DND-41 (cell line): ENCODE measurements at regions not wholly inside any gene's neighbourhood (a gene's known extent, or its start where the extent isn't known, plus 50 kb on each side); places are given as distances from the start of the nearest gene placed in this dataset.

Experiments
- EZH2 ChIP-seq: IDR thresholded peaks from 3 replicates; pipeline ENCODE4 v1.6.1; 2012; ENCODE audit warnings: borderline replicate concordance, low read depth, mild to moderate bottlenecking, moderate library complexity, low read length, inconsistent platforms; ENCODE audit not compliant: severe bottlenecking
- TF ChIP-seq, protein P1 (sequence below): IDR thresholded peaks from 2 replicates; pipeline ENCODE4 v1.5.1; 2012; ENCODE audit warnings: borderline replicate concordance, low read length, moderate library complexity, mild to moderate bottlenecking; ENCODE audit not compliant: poor library complexity, severe bottlenecking; ENCODE audit errors: extremely low read depth

DNA sequence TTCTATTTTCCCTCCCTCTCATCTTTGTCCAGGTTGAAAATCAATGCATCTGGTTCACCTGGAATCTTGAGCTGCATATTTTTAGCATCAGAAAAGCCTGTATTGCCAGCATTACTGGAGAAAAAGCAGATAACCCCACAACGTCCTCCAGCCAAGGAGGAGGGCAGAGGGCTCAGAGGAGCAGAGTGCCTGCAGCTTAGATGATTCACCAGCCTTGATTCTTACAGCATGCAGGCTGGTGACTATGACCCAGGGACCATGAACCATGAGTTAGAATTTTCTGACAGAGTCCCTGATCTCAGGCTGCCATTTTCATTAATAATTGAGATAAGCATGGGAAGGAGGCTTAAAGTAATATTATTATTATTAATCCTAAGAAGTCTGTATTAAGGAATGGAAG lies 278.2 kb downstream of the BRINP1 start:
- TF ChIP-seq, protein P1, sequence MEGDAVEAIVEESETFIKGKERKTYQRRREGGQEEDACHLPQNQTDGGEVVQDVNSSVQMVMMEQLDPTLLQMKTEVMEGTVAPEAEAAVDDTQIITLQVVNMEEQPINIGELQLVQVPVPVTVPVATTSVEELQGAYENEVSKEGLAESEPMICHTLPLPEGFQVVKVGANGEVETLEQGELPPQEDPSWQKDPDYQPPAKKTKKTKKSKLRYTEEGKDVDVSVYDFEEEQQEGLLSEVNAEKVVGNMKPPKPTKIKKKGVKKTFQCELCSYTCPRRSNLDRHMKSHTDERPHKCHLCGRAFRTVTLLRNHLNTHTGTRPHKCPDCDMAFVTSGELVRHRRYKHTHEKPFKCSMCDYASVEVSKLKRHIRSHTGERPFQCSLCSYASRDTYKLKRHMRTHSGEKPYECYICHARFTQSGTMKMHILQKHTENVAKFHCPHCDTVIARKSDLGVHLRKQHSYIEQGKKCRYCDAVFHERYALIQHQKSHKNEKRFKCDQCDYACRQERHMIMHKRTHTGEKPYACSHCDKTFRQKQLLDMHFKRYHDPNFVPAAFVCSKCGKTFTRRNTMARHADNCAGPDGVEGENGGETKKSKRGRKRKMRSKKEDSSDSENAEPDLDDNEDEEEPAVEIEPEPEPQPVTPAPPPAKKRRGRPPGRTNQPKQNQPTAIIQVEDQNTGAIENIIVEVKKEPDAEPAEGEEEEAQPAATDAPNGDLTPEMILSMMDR: no peak
- no peak for TF ChIP-seq EZH2
